HL-60/S4 treated with phorbol 12-myristate 13-acetate at 8.2 ng/mL for 4 days and 3 days (cell line): ENCODE measurements at regions not wholly inside any gene's neighbourhood (a gene's known extent, or its start where the extent isn't known, plus 50 kb on each side); places are given as distances from the start of the nearest gene placed in this dataset.

Source experiments
- in situ Hi-C: fragments of 300-500 bp; cut with MboI; formaldehyde crosslinking; loops from 2 replicates; pipeline ENCODE4 v1.15.0; 2022; ENCODE audit warnings: low sequenced_read_pairs

DNA sequence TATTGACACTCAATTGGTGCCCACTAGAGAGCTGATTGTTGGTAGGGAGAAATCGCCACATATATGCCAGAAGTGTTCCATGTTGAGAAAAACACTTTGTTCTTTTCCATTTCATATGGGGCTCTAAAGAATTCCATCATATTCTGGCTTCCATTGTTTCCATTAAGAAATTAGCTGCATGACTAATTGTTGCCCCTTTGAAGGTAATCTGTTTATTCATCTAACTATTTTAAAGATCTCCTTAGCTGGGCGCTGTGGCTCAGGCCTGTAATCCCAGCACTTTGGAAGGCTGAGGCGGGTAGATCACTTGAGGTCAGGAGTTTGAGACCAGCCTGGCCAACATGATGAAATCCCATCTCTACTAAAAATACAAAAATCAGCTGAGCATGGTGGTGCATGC, 109.9 kb downstream of the MRPL14 start:
- in situ Hi-C loops: loop anchor here (10.0 kb wide), 1 partner anchor 47 kb away; no protein-coding TSS in a partner anchor

DNA sequence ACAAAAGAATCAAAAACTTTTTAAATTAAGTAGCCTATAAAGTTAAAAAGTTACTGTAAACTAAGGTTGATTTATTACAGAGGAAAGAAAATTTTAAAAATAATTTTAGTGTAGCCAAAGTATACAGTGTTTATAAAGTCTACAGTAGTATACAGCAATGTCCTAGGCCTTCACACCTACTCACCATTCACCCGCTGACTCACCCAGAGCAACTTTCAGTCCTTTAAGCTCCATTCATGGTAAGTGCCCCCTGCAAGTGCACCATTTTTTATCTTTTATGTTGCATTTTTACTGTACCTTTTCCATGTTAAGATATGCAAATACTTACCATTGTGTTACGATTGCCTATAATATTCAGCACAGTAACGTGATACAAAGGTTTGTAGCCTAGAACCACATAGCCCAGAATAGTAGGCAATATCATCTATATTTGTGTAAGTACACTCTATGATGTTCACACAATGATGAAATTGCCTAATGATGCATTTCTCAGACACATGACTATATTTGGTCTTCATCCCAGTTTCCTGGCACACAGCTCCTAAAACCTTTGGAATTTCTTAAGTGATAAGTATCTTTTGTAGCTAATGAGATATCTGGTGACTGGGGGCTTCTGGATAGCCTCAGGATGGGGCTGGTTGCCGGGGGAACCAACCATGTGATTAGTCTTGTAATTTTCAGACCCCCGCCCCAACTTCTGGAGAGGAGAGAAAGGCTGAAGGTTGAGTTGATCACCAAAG, 111.0 kb downstream of the MRPL14 start:
- in situ Hi-C loops: loop anchor here (10.0 kb wide), 1 partner anchor 48 kb away; no protein-coding TSS in a partner anchor

DNA sequence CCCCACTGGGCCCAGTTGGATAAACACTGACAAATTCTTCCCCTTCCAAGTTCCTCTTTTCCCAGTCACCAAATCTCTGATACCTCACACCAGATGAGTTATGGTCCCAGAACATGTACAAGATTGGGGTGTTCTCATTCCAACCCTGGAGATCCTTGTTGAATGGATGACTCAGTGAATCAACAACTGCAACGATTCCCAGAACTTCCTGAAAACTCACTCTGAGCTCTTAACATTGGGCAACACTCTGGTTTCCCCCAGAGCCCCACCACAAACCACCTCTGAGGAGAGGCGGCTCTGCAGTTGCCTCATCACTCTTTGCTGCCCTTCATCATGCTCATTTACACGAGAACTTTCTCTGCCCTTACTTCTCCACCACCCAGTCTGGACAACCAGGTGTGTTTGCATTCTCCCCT, 115.2 kb downstream of the MRPL14 start:
- in situ Hi-C loops: loop anchor here (10.0 kb wide), 1 partner anchor 53 kb away; no protein-coding TSS in a partner anchor

DNA sequence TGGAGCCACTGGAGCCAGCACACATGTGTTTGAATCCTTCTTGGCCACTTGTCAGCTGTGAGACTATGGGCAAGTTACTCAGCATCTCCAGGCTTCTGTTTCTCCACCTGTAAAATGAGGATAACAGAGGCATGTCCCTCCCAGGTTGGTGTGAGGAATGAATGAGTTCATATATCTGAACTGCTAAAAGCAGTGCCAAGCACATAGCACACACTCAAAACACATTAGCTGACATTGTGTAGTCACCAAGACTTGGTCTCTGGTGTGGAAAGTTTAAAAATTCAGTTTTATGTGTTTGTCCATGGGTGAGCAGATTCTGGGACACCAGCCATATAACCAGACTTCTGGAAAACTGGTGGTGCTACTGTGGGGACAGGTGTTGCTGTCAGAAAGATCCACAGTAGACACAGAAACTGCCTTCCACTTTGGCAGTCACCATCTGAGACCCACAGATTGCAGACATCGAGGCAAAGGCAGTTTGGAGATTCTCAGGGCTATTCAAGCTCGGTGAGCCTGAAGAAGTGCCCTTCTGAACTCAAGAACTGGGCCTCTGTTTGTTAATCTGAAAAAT, 115.8 kb downstream of the MRPL14 start:
- in situ Hi-C loops: loop anchor here (10.0 kb wide), 1 partner anchor 53 kb away; no protein-coding TSS in a partner anchor

DNA sequence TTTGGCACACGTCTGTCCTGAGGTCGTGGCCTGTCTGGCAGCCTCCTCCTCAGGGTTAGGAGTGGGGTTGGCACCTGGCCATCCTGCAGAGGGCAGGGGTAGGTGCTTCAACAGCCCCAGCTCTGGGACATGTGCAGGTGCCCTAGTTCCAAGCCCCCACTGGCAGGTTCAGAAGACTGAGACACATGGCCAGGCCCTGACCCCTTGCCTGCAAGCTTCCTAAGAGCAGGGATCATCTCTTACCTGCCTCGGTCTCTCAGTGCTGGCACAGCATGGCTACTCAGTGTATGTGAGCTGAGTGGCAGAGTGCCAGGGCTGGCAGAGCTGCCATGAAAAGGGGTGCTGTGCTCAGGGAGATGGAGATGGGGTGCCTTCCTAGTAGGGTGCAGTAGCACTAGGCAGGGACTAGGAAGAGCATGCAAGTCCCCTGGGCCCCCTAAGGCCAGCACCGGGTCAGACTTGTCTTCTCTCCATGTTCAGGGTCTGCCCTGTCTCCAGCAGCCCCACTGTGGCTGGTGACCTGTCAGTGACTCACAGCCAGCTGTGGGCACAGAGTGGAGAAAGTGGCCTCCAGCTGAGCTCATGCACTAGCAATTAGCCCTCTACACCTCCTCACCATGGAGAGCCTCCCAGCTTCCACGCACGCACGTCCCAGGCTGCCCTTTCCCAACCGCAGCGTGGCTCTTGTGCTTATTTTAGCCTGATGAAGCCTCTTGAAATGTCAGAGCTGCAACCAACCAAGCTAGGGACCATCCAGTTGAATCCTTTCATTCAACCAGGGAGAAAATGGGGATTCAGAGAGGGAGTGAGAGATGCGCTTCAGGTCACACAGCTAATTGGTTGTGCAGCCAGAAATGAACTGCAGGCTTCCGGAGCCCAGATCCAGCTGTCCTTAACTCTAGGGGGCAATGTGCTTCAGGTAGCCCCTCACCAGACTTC, 116.6 kb downstream of the MRPL14 start:
- in situ Hi-C loops: loop anchor here (10.0 kb wide), 1 partner anchor 54 kb away; no protein-coding TSS in a partner anchor

DNA sequence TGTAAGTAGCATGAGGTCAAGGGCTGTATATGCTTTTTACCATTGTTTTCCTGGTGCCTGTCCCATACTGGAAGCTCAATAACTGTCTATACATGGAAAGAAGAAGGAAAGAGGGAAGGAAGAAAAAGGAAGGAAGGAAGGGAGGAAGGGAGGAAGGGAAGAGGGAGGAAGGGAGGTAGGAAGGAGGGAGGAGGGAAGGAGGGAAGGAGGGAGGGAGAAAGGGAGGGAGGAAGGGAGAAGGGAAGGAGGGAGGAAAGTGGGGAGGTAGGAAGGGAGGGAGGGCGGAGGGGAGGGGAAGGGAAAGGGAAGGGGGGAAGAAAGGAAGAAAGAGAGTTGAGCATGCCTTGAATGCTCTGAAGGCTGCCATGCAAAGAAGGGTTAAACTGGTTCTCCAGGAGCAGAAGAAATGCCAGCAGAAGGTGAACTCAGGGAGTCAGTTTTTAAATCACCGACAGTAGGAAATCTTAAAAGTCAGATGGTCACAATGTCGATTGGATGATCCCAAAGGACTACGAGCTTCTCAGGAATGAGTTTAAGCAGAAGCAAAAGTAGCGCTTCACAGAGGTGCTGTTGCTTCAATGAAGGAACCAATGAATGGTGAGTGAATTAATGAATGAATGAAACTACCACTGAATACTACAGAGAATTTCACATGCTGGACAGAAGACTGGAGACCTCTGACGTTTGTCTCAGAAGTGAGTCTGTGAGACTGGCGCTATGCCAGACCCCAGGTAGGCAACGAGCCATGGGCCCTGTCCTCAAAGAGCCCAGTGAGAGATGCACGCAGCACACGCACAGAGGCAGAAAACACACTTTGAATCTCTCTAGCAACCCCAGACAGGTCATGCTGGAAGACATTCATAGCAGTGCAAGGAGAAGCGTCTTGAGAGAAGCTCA, 117.6 kb downstream of the MRPL14 start:
- in situ Hi-C loops: loop anchor here (10.0 kb wide), 1 partner anchor 55 kb away; no protein-coding TSS in a partner anchor

DNA sequence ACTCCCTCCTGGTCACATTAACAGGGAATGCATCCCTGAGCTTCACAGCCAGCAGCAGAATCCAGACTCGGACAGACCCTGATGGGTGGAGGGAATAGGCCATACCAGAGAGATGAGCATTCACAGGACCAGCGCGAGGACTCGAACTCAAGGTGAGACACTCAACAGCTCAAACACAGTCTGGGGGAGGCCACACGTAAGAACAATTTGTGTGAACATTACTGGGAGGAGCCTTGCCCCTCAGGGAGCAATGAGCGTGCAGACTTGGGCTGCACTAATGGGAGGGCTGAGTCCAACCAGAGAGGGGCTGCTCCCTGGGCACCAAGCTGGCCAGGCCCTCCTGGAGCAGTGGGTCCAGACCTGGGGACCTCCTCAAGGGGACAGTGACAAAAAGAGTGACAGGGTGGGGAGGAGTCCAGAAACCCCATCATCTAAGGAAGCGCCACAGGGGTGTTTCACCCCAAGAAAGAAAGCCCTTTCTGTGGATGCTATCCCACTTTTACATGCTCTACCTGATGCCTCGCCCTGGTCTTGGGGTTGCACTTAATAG, 118.4 kb downstream of the MRPL14 start:
- in situ Hi-C loops: no loop called here

DNA sequence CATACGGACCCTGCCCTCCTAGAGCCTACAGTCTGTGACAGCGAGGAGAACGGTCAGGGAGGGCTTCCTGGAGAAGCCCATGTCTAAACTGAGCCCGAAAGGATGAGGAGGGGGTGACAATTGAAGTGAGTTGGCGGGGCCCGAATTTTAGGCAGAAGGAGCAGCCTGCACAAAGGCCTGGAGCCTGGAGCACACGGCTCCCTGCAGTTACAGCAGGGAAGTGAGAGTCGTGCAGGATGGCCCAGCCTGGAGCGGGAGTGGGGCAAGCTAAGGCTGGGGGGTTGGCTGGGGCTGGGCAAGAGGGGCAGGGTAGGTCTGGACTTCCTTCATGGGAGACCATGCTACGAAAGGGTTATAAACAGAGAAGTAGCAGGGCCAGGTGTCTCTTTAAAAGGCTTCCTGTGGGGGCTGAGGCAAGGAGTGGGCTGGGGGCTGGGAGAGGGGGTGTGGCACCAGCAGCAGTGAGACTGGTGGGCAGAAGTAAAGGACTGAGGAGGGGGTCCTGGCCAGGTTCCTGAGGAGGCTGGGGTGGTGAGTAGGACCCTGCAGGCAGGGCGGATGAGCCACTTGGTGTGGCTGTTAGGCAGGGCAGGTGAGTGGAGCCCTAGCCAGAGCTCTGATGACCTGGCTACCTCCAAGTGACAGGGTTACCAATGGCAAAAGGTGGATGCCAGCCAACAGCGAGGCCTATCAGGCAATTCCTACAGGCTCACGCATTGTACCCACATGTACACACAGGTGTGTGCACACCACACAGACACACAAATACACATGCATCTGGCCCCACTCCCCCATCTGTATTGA, 119.2 kb downstream of the MRPL14 start:
- in situ Hi-C loops: no loop called here

DNA sequence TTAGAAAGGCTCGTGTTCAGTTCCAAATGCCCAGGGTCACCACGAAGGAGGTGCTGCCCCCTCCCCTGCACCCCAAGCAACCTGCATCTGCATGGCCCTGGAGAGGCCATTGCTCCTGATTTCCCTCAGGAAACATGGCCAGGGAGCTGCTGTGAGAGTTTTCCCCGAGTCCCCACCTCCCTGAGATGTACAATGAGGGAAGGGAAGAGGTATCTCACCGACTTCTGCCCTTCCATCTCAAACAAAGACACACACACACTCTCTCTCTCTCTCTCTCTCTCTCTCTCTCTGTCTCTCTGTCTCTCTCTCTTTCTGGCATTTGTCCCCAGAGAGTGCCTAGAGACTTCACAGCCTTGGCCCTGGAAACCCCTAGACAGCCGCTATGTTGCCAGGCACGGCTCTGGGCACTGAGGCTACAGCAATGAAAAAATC, 120.4 kb downstream of the MRPL14 start:
- in situ Hi-C loops: no loop called here

DNA sequence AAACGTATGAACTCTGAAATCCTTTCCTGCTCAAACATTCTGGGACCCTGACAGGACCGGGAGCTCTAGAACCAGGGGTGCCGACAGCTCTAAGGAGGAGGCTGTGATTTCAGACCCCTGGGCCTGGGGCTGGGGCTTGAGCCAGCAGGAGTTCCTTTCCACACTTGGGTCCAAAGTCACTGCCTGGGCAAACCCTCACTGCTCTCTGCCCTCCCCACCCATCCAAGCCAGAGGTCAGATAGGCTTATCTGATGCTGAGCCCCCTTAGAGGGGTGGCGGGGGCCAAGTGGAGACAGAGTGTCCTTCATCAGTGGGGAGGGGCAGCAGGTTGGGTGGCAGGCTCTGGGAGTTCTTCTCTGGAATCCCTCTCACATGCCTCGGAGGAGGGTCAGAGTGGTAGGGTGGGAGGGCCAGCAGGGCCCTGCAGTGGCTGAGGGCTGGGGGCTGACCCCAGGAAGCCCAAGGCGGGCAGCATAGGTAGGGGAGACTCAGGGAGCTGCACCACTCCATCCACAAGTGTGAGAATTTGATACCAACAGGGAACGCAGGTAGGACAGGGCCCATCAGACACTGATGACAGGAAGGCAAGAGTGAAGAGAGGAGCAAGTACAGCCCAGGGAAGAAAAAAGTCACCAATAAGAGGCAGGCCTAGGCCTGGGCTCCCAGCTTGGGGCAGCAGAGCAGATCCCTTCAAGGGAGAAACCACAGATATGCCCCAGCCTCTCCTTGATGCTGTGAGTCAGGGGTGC, 121.0 kb downstream of the MRPL14 start:
- in situ Hi-C loops: no loop called here

DNA sequence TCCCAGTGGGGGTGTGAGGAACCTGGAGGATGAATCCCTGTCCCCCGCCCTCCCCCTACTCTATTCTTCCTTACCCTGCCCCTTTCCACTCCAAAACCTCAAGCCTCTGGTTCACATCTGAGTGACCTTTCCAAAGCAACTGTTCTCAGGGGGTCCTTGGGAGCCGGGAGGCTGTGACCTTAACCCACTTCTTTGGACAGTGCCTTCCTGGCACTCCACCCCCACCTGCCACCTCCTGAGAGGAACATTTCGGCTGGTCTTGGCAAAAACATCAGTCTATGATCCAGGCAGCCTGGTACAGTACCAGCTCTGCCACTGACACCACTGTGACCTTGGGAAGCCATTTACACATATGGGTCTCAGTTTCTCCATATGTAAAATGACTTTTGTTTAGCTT, 121.7 kb downstream of the MRPL14 start:
- in situ Hi-C loops: no loop called here

DNA sequence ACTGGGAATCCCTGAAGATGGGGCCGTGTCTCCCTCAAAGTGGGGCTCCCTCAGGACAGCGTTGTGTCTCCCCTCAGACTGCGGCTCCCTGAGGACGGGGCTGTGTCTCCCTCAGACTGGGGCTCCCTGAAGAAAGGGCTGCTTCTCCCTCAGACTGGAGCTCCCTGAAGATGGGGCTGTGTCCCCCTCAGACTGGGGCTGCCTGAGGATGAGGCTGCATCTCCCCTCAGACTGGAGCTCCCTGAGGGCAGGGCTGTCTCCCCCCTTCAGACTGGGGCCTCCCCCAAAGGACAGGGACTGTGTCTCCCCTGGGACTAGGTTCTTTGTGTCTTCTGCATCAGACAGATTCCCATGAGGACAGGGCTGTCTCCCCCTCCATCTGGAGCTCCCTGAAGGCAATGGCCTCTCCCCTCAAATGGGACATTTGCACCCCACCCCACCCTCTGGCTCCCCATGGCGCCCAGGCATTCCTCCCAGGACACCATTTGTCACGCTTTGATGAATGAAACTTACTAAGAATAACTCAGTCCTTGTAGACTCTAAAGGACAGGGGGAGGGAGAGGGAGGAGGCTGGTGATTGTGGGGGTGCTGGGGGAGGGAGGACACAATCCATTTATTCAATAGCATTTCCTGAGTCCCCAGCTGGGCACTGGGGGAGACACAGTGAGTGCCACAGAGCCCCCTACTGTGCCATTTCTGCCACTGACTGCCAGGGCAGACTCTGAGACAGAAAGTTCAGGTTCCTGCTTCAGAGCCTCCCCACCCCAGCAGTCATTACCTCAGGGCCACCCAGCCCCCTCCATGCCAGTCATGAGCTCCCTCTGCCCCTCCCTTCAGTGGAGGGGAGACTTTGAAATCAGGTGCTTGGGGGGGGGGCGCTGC, 122.4 kb downstream of the MRPL14 start:
- in situ Hi-C loops: no loop called here

DNA sequence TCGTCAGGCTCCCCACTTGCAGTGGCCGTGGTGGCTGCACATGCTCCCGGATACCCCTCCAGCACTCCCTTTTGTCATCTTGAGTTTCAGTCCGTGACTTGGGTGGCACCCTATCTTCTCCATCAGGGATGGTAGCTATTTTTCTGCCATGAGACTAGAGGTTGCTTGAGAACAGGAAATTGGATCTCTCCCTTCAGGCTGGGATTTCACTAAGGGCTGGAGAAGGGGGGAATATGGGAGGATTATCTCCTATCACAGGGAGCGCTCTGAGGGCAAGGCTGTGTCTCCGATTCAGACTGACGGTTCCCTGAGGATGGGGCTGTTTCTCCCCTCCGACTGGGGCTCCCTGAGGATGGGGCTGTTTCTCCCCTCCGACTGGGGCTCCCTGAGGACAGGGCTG, 123.1 kb downstream of the MRPL14 start:
- in situ Hi-C loops: no loop called here

DNA sequence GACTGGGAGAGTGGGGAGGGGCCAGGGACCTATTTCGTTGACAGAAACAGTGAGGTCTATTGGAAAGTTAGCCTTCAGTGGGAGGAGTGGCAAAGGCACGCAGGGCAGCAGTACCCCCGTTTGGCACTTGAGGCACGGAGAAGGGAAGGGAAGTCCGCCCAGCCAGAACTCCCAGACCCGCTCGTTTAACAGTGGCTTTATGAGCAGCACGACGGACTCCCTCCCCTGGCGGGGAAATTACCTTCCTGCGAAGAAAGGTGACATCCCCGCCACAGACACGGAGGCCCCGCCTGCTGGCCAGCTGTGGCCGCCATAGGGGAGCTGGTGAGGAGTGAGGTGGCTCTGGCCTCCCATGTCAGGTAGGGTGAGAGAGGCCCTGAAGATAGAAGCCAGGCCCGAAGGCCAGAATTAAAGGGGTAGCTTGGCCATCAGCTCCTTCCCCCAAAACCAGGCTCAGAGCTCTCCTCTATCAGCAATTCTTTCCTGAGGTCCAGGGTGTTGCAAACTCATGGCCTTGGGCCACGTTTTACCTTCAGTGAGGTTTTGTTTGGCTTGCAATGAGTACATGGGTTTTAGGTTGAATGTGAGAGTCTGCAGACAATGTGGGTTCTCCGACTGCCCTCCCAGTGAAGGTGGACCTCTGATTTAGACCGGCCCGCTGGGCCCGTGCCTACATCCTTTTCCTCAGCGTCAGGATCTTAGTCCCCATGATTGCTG, 123.7 kb downstream of the MRPL14 start:
- in situ Hi-C loops: no loop called here

DNA sequence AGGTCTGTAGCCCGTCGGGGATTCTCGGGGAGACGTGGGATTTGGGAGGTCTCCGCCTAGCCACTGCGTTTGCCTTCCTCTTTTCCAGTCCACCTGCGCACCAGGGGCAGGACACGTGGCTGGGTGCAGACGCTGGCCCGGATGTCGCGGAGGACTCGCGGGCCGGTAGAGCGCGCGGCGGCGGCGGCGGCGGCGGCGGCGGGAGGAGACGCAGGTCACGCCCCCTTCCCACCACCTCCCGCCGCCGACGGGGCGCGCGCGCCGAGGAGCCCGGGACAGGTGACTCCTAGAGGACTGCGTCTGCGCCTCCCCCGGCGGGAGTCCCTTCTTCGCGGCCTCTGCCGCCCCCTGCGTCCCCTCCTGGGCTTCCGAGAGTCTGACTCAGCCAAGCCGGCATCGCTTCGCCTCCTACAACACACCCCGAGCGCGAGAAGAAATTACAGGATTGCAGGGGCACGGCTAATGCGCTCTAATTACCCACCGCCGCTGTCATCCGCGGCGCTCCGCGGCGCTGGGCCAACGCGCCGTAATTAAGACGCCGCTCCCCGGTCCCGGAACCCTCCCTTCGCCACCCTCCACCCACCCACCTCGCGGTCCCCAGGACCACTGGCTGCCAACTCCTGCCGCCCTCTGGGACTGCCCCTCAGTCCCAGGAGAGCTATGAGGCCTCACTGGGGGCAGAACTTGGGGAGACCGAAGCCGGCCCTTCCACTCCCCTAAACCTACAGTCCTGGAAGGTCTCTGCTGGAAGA, 124.5 kb downstream of the MRPL14 start:
- in situ Hi-C loops: no loop called here

DNA sequence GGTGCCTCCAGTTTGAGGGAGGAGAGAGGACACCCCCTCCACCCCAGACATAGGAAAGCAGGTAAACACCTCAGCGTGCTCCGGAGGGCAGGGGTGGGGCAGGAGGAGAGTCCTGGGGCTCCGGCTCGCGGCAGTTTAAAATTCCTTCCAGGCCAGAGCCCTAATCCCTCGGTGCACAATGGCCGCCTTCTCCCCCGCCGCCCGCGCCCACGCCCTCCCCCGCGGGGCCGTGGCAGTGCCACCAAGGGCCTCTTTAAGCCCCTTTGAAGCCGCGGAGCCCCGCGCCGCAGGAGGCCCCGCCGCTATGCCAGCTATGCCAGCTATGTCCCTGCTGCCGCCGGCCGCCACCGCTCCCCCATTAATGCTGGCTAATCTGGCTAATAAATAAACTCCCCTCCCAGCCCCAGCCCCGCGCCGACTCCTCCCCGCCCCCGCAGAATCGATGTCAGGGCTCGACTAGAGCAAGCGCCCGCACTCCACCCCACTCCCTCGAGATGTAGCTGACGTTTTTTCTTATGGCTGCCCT, 125.1 kb downstream of the MRPL14 start:
- in situ Hi-C loops: no loop called here
